GM21360 (cell line): ENCODE measurements at regions not wholly inside any gene's neighbourhood (a gene's known extent, or its start where the extent isn't known, plus 50 kb on each side); places are given as distances from the start of the nearest gene placed in this dataset.

Experiments used
- ATAC-seq: cut with Tn5 transposase; IDR thresholded peaks from one replicate; pipeline ENCODE4 v1.9.1; 2021; ENCODE audit warnings: mild to moderate bottlenecking, moderate library complexity; ENCODE audit not compliant: unreplicated experiment

GRCh38 chr2:220036431-220036830 lies 409.0 kb downstream of the SLC4A3 start:
- ATAC-seq, result no peak

DNA sequence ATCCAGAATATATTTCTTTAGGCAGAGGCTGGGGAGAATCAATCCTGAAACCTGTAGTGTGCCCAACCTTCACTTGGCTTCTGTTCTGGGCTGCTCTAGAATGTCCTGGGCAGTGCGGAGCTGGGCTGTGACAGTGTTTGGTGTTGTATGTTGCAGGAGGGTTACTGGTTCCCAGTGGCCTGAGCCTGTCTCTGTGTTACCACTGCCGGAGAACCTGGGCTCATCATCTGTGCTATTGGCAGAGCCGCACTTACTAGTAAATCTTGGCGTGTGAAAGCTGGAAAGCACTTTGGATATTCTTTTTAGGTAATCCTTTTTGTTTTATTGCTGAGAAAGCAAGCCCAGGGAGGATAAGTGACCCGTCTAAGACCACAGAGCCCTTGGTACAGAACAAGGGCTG lies 412.9 kb downstream of the SLC4A3 start:
- no peak for ATAC-seq

DNA sequence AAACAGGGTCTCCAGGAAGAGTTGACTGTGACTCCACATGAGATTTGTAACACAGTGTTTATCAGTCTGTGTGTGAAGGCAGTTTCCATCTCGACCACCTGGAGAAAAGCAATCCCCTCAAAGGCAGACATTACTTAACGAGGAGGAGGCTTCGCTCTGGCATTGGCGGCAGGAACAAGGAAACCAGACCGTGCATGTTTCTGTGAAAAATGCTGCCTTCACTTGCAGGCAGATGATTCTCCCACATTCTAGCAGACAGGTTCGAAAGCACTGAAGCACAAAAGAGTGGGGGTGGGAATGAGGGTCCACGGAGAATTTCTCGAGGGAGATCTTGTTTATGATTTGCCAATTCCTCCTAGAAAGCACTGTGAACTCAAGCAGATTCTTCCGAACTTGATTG lies 414.0 kb downstream of the SLC4A3 start:
- ATAC-seq, result no peak

- no peak for ATAC-seq
Observed at GRCh38 chr2:220043155-220043989, 415.9 kb downstream of the SLC4A3 start.

DNA sequence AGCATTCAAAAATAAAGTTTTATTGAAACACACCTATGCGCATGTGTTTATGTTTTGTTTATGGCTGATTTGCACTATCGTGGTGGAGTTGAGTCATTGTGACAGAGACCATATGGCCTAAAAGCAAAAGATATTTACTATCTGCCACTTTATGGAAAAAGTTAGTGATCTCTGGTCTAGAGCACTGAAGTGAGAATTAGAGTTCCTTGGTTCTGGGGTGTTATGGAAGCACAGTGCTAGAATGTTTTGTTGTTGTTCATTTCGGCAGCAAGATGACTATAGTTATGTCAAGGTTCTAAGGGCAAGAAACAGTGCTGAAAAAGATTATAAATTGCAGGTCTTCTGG lies 416.5 kb downstream of the SLC4A3 start:
- ATAC-seq, result no peak

- no peak for ATAC-seq
Observed at GRCh38 chr2:220044383-220044782, 417.0 kb downstream of the SLC4A3 start.

DNA sequence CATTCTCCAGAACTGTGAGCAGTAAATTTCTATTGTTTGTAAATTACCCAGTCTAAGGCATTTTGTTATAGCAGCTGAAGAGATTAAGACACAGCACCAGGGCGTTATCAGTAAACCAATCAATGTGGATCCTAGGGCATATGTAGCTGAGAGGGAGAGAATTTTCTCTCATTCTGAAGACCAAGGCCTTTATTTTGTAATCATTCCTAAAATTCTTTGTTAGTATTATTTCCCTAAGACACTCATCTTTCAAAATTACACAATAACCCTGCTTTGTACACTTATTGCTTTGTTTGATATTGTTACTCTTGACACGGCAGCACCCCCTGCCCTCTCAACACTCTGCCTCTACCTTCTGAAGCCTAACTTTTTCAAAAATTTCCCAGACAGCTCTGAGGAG lies 419.1 kb downstream of the SLC4A3 start:
- ATAC-seq, result no peak

- ATAC-seq, result no peak
Observed at GRCh38 chr2:220051716-220052115, 424.3 kb downstream of the SLC4A3 start.

DNA sequence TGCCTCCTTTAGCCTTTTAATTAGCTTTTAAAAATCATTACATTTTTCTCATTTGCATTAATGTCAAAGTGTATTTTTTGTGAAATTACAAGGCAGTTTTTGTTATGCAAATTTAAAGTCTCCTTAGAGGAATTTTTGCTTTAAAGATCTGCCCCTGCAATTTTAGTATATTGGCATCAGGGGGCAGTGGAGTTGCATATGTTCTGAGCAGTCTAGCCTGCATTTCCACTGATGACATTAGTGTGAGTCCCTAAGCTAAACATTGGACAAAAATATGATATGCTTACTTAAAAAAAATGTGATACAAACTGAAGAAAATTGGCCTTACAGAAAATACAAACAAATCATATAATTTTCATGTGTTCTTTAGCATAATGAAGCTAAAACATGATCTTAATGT lies 426.5 kb downstream of the SLC4A3 start:
- no peak for ATAC-seq

DNA sequence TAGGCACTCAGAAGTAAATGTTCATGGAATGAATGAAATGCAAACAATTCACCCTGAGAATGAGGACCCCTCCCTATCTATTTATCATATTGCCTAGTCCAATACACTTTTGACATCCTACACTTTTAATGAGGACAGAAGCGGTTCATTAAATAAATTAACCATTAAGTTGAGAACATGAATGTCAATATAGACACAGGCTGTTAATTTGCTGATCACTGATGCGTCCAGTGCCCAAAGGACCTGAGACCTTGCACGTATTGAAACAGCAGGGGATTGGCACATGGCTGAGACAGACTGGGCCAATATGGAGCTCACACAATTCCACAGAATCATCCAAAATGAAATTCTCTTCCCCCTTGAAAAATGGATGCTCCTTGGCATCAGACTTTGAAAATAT lies 430.0 kb downstream of the SLC4A3 start:
- ATAC-seq, result no peak

DNA sequence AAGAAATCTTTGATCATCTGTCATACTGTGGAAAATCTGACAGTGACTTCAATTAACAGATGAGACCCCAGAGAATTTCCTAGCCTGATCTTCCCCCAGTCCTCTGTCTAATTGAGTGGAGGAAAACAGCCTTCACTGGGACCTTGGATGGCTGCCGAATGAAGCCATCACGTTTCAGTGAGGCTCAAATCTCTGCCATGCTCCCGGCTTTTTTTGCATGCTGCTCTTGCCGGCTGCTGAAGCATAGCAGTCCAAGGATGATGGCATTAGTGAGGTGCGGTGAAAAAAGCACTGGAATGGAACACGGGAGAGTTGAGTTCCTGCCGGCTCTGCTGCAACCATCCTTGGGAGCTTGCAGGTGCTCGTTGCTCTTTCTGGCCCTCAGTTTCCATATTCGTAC lies 430.5 kb downstream of the SLC4A3 start:
- no peak for ATAC-seq

- ATAC-seq, result no peak
Observed at GRCh38 chr2:220064111-220065030, 436.9 kb downstream of the SLC4A3 start.

- ATAC-seq, result no peak
Observed at GRCh38 chr2:220065581-220065980, 438.2 kb downstream of the SLC4A3 start.

- ATAC-seq, result no peak
Observed at GRCh38 chr2:220068846-220069245, 441.4 kb downstream of the SLC4A3 start.

GRCh38 chr2:220070349-220070748 lies 442.9 kb downstream of the SLC4A3 start:
- no peak for ATAC-seq

DNA sequence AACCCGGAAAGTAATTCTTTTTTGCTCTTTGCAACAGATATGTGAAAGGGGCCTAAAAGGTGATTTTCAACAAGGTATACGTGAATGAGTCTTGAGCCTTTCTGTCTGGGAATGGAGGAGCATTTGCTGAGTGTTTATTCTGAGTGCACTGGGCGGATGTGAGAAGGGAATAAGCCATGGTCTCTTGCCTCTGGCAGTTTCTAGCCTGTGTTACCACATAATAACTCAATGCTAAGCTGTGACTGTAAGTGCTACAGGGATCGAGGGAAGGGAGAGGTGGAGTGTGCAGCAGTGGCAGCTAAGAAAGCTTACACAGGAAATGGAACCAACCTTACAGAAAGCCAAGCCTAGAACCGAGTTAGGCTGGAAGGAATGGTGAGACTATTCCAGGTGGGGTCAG lies 444.3 kb downstream of the SLC4A3 start:
- ATAC-seq, result no peak

- no peak for ATAC-seq
Observed at GRCh38 chr2:220072669-220073220, 445.3 kb downstream of the SLC4A3 start.

DNA sequence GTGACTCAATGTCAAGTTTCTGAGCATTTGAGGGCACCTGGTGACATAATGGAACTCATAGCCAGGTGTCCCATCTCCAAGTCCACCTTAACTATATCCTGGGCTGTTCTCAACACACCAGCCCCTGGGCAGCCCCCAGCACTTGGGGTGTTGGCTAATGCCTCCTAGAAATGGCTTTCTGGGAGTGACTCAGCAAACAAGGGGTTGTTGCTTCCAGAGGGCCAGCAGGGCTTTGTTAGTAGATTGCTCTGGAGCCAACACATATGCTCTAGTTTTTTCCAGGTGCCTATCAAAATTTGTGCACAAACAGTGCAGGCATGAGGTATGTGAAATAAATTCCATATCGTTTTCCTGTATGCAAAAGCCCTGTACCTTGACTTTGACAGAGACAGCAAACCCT lies 448.4 kb downstream of the SLC4A3 start:
- no peak for ATAC-seq

DNA sequence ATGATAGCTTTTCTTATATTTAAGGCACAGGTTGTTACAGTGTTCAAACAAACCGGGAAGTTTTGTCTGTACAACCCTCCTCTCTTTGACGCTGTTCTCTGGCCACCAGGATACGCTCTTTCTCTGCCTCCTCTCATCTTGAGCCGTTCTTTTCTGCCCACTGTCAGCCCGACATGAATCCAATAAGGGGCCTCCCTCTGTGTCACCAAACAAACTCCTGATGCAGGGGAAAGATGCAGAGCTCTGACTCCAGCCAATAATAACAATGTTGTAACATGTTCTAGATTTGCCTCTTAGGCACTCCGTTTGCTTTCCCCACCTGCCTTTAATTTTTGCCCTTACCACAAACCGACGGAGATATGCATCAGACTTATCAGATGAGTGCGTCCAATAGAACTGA lies 449.3 kb downstream of the SLC4A3 start:
- ATAC-seq, result no peak

DNA sequence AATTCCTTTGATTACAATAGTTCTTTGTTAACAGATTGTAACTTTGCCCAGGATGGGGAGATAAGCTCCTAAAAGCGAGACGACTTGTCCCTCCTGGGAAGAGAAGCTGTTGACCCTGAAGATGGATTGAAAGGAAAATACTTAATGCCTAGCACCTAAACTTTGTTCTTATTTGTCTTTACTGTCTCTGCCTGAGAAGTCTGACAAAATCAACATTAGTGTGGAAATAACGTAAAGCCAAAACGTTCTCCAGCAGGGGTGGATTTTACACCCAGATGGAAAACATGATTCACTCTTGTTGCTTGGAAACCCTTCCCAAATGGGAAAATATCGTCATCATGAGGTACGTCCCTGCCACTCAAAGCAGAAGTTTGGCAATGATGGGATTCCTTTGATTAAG lies 450.1 kb downstream of the SLC4A3 start:
- ATAC-seq, result no peak

- ATAC-seq, result no peak
Observed at GRCh38 chr2:220078439-220078838, 451.0 kb downstream of the SLC4A3 start.

GRCh38 chr2:220079595-220079994 lies 452.2 kb downstream of the SLC4A3 start:
- ATAC-seq, result no peak
